NCI-H345 (cell line): ENCODE measurements at regions not wholly inside any gene's neighbourhood (a gene's known extent, or its start where the extent isn't known, plus 50 kb on each side); places are given as distances from the start of the nearest gene placed in this dataset.

Experiments used
- DNase-seq: peaks from one replicate; lab custom pipeline; 2025; lab: John Stamatoyannopoulos, UW

DNA sequence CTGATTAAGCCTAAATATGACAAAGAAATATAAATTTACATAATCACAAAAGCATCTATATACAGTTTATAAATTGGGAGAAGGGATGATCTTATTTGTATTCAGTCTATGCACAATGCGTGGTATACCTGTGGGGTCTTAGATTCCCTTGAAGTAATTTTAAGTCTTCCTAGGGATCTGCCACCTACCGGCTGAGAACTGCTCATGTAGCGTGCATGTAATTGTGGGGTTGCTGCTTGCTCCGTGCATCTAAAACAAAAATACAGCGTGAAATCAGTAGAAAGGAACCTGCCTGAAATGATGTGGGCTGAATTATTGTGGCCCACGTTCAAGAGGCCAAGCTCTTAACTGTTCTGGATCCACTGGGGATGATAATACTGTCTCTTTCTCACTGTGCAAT is 187.3 kb downstream of the MBOAT1 start:
- DNase-seq = no peak

- DNase-seq = no peak
Measured at GRCh38 chr6:20025681-20026080, 186.6 kb downstream of the MBOAT1 start.

DNA sequence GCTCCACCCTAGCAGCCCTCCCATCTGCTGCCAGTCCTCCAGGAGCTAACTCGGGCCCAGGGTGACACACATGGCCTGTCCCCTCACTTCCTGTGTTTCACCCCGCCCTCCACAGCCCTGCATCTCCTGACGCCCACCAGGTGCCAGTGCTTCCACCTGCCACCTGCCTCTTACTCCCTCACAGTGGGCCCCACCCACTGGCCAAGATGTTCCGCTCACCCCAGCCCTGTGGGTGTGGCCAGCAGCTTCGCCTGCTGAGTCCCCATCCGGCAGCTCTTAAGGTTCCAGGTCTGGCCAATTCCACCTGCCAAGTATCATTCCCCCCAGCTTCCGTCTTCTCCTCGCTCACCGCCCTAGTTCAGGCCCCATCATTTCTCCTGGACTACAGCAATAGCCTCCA is 184.1 kb downstream of the MBOAT1 start:
- no peak for DNase-seq

- DNase-seq = no peak
Measured at GRCh38 chr6:20028562-20028961, 183.7 kb downstream of the MBOAT1 start.

- no peak for DNase-seq
Measured at GRCh38 chr6:20029979-20030378, 182.3 kb downstream of the MBOAT1 start.

- no peak for DNase-seq
Measured at GRCh38 chr6:20031342-20031741, 180.9 kb downstream of the MBOAT1 start.

GRCh38 chr6:20033697-20034407 is 178.4 kb downstream of the MBOAT1 start:
- DNase-seq = no peak

DNA sequence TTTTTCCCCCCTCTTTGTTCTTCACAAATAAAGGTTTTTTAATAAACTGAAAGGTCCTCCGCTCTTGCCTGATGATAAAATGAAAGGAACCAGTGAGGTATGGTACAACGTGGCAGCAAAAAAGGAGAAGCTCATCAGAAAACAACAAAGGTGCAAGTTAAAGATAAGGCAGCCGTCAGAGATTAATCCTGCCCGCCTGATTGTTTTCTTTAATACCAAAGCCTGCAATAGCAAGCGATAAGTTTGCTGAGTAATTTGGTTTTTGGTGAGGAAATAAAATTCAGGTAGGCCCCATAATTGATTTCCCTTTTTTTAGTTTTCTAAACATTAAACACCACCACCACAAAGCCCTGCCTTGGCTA is 177.9 kb downstream of the MBOAT1 start:
- DNase-seq = no peak

- DNase-seq = no peak
Measured at GRCh38 chr6:20036141-20036677, 176.1 kb downstream of the MBOAT1 start.

DNA sequence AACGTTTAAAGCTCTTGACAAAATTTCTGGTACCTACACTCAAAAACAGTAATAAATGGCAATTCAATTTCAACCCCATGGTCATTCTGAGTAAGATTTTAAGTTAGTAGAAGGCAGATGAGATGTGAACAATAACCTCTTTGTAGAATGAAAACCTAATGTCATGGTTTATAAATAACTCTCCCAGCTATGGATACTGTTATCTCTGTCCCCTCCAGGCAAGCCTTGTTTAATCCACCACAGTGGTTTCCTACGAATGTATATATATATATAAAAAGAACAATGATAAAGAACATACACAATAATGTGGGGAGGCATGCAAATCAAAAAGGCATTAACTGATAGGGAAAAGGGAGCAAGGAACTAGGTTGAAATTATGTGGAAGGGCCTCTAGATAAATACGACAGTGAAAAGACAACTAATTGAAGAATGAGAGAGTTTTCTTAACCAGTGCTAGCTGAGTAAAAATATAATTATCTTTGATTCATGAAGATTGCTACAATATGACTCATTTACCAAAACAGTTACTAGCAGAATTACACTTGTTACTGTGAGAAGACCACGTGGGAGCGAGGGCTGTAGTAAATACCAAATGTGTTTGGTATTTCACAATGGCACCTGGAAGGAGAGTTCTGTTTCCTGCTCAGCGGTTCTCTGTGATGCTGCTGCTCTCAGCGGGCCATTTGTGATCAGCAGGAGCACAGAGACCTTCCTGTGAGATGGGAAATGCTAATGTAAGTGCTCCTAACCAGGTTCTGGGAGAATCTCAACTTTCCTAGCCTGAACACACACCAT is 173.7 kb downstream of the MBOAT1 start:
- no peak for DNase-seq

DNA sequence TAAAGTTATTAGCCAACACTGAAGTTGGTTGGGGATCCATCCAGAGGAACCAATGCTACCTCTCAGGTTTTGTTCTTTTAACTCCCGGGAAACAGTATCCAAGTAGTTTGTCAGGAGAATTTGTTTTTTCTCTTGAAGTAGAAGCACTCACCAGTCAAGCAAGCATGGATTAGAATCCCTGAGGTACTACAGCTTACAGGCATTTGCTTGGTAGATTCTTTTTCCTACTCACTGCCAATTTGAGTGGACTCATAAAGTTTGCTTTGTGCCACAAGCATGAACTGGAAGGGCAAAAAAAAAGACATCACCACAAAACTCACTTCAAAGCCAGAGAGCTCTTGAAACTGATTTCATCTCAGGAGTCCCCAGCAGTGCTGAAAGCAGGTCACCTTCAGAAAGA is 167.4 kb downstream of the MBOAT1 start:
- no peak for DNase-seq
